ENCODE measurements at regions not wholly inside any gene's neighbourhood (a gene's known extent, or its start where the extent isn't known, plus 50 kb on each side); places are given as distances from the start of the nearest gene placed in this dataset.

GRCh38 chr1:200307755-200308066 is 102.1 kb downstream of the ZNF281 start:
- Mint-ChIP-seq H3K27me3 (ENCODE audit: low read depth in 3 of 3) (peaks cover 0 to 9% (median 8%) of the 10 kb centered on the region in 3 donors), H3K27ac (no peak overlapping the region), H3K4me1 (peaks cover 8 to 13% of the 10 kb centered on the region in 2 donors), H3K4me3 (no peak overlapping the region), H3K36me3 (no peaks in the 10 kb centered on the region), H3K9me3 (no peaks in the 10 kb centered on the region)
- DNase-seq: no peak

- Mint-ChIP-seq H3K27ac (no peak overlapping the region), H3K27me3 (ENCODE audit: low read depth in 3 of 3) (peaks cover 0 to 9% (median 8%) of the 10 kb centered on the region in 3 donors), H3K4me1 (peaks cover 10 to 19% of the 10 kb centered on the region in 2 donors), H3K9me3 (no peaks in the 10 kb centered on the region), H3K36me3 (no peaks in the 10 kb centered on the region), H3K4me3 (peak overlapping the region in 3 of 5 donors; percentile 55 to 74 (median 65))
- DNase-seq: peak; percentile 31 to 44 (median 40)
These were observed 102.7 kb downstream of the ZNF281 start for GRCh38 chr1:200306944-200307754.

GRCh38 chr1:200305806-200306205 is 104.0 kb downstream of the ZNF281 start:
- no peak overlapping the region for H3K4me3 Mint-ChIP-seq
- H3K9me3 Mint-ChIP-seq: no peaks in the 10 kb centered on the region
- H3K27ac Mint-ChIP-seq: no peak overlapping the region
- peaks cover 0 to 8% (median 7%) of the 10 kb centered on the region in 3 donors for H3K27me3 Mint-ChIP-seq (ENCODE audit: low read depth in 3 of 3)
- no peak for DNase-seq
- peaks cover 13 to 25% of the 10 kb centered on the region in 2 donors for H3K4me1 Mint-ChIP-seq
- no peaks in the 10 kb centered on the region for H3K36me3 Mint-ChIP-seq

- peak overlapping the region in 4 of 5 donors; percentile 55 to 70 (median 58) for H3K4me3 Mint-ChIP-seq
- peaks cover 13 to 25% of the 10 kb centered on the region in 2 donors for H3K4me1 Mint-ChIP-seq
- no peaks in the 10 kb centered on the region for H3K9me3 Mint-ChIP-seq
- H3K27me3 Mint-ChIP-seq (ENCODE audit: low read depth in 3 of 3): peaks cover 0 to 8% (median 4%) of the 10 kb centered on the region in 3 donors
- H3K27ac Mint-ChIP-seq: no peak overlapping the region
- no peak for DNase-seq
- no peaks in the 10 kb centered on the region for H3K36me3 Mint-ChIP-seq
These were observed 105.7 kb downstream of the ZNF281 start for GRCh38 chr1:200304171-200304570.

- H3K4me1 Mint-ChIP-seq: peaks cover 13 to 25% of the 10 kb centered on the region in 2 donors
- peak overlapping the region; percentile 19 to 78 (median 71) for H3K27ac Mint-ChIP-seq
- H3K36me3 Mint-ChIP-seq: no peaks in the 10 kb centered on the region
- DNase-seq: no peak
- H3K4me3 Mint-ChIP-seq: peak overlapping the region; percentile 90 to 94 (median 94)
- no peaks in the 10 kb centered on the region for H3K9me3 Mint-ChIP-seq
- H3K27me3 Mint-ChIP-seq (ENCODE audit: low read depth in 3 of 3): peaks cover 0 to 10% (median 4%) of the 10 kb centered on the region in 3 donors
These were observed 106.9 kb downstream of the ZNF281 start for GRCh38 chr1:200302921-200303290.

GRCh38 chr1:200302192-200302920 is 107.5 kb downstream of the ZNF281 start:
- DNase-seq: peak; percentile 55 to 66 (median 58)
- H3K4me3 Mint-ChIP-seq: peak overlapping the region; percentile 90 to 94 (median 94)
- no peaks in the 10 kb centered on the region for H3K36me3 Mint-ChIP-seq
- H3K27me3 Mint-ChIP-seq (ENCODE audit: low read depth in 3 of 3): peaks cover 0 to 9% (median 4%) of the 10 kb centered on the region in 3 donors
- peak overlapping the region; percentile 9 to 78 (median 70) for H3K27ac Mint-ChIP-seq
- H3K9me3 Mint-ChIP-seq: no peaks in the 10 kb centered on the region
- H3K4me1 Mint-ChIP-seq: peaks cover 12 to 22% of the 10 kb centered on the region in 2 donors

GRCh38 chr1:200301152-200301551 is 108.7 kb downstream of the ZNF281 start:
- DNase-seq: no peak
- Mint-ChIP-seq H3K27ac (no peak overlapping the region), H3K4me1 (peaks cover 10 to 18% of the 10 kb centered on the region in 2 donors), H3K4me3 (peak overlapping the region in 2 of 5 donors; percentile 90 to 94), H3K9me3 (no peaks in the 10 kb centered on the region), H3K27me3 (ENCODE audit: low read depth in 3 of 3) (peaks cover 0 to 8% (median 4%) of the 10 kb centered on the region in 3 donors), H3K36me3 (no peaks in the 10 kb centered on the region)

- Mint-ChIP-seq H3K27me3 (ENCODE audit: low read depth in 3 of 3) (peaks cover 0 to 8% (median 2%) of the 10 kb centered on the region in 3 donors), H3K27ac (no peak overlapping the region), H3K36me3 (no peaks in the 10 kb centered on the region), H3K4me3 (no peak overlapping the region), H3K9me3 (no peaks in the 10 kb centered on the region), H3K4me1 (peaks cover 10 to 18% of the 10 kb centered on the region in 2 donors)
- DNase-seq: no peak
These were observed 110.3 kb downstream of the ZNF281 start for GRCh38 chr1:200299571-200299970.

- Mint-ChIP-seq H3K36me3 (no peaks in the 10 kb centered on the region), H3K27ac (no peak overlapping the region), H3K9me3 (no peaks in the 10 kb centered on the region), H3K4me3 (no peak overlapping the region), H3K27me3 (ENCODE audit: low read depth in 3 of 3) (peaks cover 0 to 4% (median 0%) of the 10 kb centered on the region in 3 donors), H3K4me1 (peaks cover 10 to 18% of the 10 kb centered on the region in 2 donors)
- no peak for DNase-seq
These were observed 111.6 kb downstream of the ZNF281 start for GRCh38 chr1:200298242-200298641.

GRCh38 chr1:200296091-200296661 is 113.7 kb downstream of the ZNF281 start:
- Mint-ChIP-seq H3K27me3 (ENCODE audit: low read depth in 3 of 3) (peaks cover 0 to 3% (median 0%) of the 10 kb centered on the region in 3 donors), H3K4me1 (no peaks in the 10 kb centered on the region), H3K9me3 (no peaks in the 10 kb centered on the region), H3K27ac (no peak overlapping the region), H3K36me3 (no peaks in the 10 kb centered on the region), H3K4me3 (no peak overlapping the region)
- DNase-seq: no peak

- Mint-ChIP-seq H3K36me3 (no peaks in the 10 kb centered on the region), H3K9me3 (no peaks in the 10 kb centered on the region), H3K27me3 (ENCODE audit: low read depth in 3 of 3) (peaks cover 0 to 2% (median 1%) of the 10 kb centered on the region in 3 donors), H3K27ac (no peak overlapping the region), H3K4me1 (no peaks in the 10 kb centered on the region), H3K4me3 (no peak overlapping the region)
- no peak for DNase-seq
These were observed 115.6 kb downstream of the ZNF281 start for GRCh38 chr1:200294241-200294640.

GRCh38 chr1:200292699-200293098 is 117.1 kb downstream of the ZNF281 start:
- no peaks in the 10 kb centered on the region for H3K9me3 Mint-ChIP-seq
- peaks cover 0 to 2% (median 0%) of the 10 kb centered on the region in 3 donors for H3K27me3 Mint-ChIP-seq (ENCODE audit: low read depth in 3 of 3)
- H3K36me3 Mint-ChIP-seq: no peaks in the 10 kb centered on the region
- H3K27ac Mint-ChIP-seq: no peak overlapping the region
- no peak overlapping the region for H3K4me3 Mint-ChIP-seq
- DNase-seq: no peak
- H3K4me1 Mint-ChIP-seq: no peaks in the 10 kb centered on the region

- Mint-ChIP-seq H3K27me3 (ENCODE audit: low read depth in 3 of 3) (peaks cover 0 to 2% (median 2%) of the 10 kb centered on the region in 3 donors), H3K4me1 (no peaks in the 10 kb centered on the region), H3K36me3 (no peaks in the 10 kb centered on the region), H3K4me3 (no peak overlapping the region), H3K9me3 (no peaks in the 10 kb centered on the region), H3K27ac (no peak overlapping the region)
- DNase-seq: no peak
These were observed 118.7 kb downstream of the ZNF281 start for GRCh38 chr1:200291106-200291505.

Measured in immature natural killer cell (primary cell).